ENCODE measurements at regions not wholly inside any gene's neighbourhood (a gene's known extent, or its start where the extent isn't known, plus 50 kb on each side); places are given as distances from the start of the nearest gene placed in this dataset.

DNA sequence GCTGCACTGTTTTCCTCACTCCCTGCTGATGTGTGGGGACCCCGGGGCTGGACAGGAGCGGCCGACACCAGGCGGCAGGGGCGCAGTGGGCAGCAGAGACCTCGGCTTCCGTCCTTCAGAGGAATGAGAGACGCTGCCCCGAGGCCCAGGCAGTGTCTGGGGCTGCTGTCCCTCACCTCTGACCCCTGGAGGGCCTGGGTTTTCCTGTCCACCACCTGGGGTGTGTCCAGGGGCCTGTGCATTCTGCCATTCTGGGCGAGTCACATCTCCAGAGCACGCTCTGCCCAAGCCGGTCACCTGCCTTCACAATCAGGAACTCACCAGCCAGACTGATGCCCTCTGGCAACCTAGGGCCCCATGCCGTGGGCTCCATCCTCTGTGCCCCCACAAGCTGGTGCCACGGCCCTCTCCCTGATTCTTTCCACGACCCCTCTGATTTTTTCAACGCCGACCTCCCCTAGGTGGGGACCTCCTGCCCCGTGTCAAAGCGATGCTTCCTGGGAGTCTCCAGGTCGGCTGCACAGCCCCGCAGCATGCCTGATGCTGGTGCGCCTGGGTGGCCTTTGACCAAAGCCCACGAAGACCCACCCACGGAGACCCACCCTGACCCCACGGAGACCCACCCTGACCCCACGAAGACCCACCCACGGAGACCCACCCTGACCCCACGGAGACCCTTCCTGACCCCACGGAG is 53.7 kb upstream of the CFAP46 start:
- H3K27me3 ChIP-seq (ENCODE audit: insufficient read depth, low read length) = no peaks in the 10 kb centered on the region
- H4K8ac ChIP-seq (replicated peaks; ENCODE audit: insufficient read length, low read depth, low read length) = no peak overlapping the region
- DNase-seq = no peak
- H2AK5ac ChIP-seq (ENCODE audit: insufficient read length, low read length) = no peak overlapping the region
- H3K9me3 Mint-ChIP-seq = peaks cover 0 to 2% of the 10 kb centered on the region in 2 experiments; a peak in 2 of 5 replicates
- H3K27ac Mint-ChIP-seq = no peak overlapping the region
- no peak overlapping the region for H3T11ph ChIP-seq (ENCODE audit: low read length)
- no peaks in the 10 kb centered on the region for H3K79me2 ChIP-seq (ENCODE audit: insufficient read depth, low read length)
- H3K4ac ChIP-seq (ENCODE audit: low read depth, low read length) = no peak overlapping the region
- H2BK12ac ChIP-seq (ENCODE audit: insufficient read length, low read depth, low read length) = no peak overlapping the region
- H2BK20ac ChIP-seq (ENCODE audit: low read depth, low read length, poor library complexity, severe bottlenecking) = no peak overlapping the region
- H3K18ac ChIP-seq (ENCODE audit: insufficient read length, low read depth, low read length) = no peak overlapping the region
- H2AFZ ChIP-seq (ENCODE audit: low read length) = no peak overlapping the region
- no peaks in the 10 kb centered on the region for H3K23me2 ChIP-seq (ENCODE audit: insufficient read length, low read depth, low read length, poor library complexity, severe bottlenecking)
- H4K20me1 ChIP-seq (ENCODE audit: control insufficient read depth, insufficient read depth, insufficient read length) = no peaks in the 10 kb centered on the region
- no peak overlapping the region for H2BK15ac ChIP-seq (ENCODE audit: low read depth, low read length)
- H4K91ac ChIP-seq (ENCODE audit: insufficient read length, low read depth, low read length) = no peak overlapping the region
- H3K27ac ChIP-seq (ENCODE audit: insufficient read length, low read depth, low read length) = no peak overlapping the region
- H3K23ac ChIP-seq (ENCODE audit: insufficient read length, low read depth, low read length) = no peak overlapping the region
- H3K36me3 Mint-ChIP-seq (ENCODE audit: insufficient read depth in 1 of 3, low read depth in 3 of 3) = no peaks in the 10 kb centered on the region
- H3K56ac ChIP-seq (ENCODE audit: insufficient read length, low read depth, low read length) = no peak overlapping the region
- H2BK120ac ChIP-seq (ENCODE audit: low read depth, low read length, poor library complexity, severe bottlenecking) = no peak overlapping the region
- H3K14ac ChIP-seq (ENCODE audit: insufficient read depth, low read length) = no peak overlapping the region
- no CpG with 5 or more reads among the region's 29 CpGs for WGBS (ENCODE audit: extremely low coverage, insufficient read length, low lambda C conversion rate)
- no peak overlapping the region for H4K5ac ChIP-seq (ENCODE audit: insufficient read length, low read depth, low read length)
- H2BK5ac ChIP-seq (ENCODE audit: insufficient read length, low read length) = no peak overlapping the region
- no peak overlapping the region for H3K4me3 Mint-ChIP-seq
- H3K4me1 ChIP-seq (ENCODE audit: insufficient read depth, low read length) = no peaks in the 10 kb centered on the region
- H3K4me1 Mint-ChIP-seq = peaks cover 0 to 5% of the 10 kb centered on the region in 2 experiments; a peak in 1 of 4 replicates
- no peak overlapping the region for H3K4me2 ChIP-seq (ENCODE audit: insufficient read depth, insufficient read length, low read length)
- no peaks in the 10 kb centered on the region for H3K79me1 ChIP-seq (ENCODE audit: insufficient read depth, low read depth, low read length, poor library complexity, severe bottlenecking)
- TF ChIP-seq, protein P1, sequence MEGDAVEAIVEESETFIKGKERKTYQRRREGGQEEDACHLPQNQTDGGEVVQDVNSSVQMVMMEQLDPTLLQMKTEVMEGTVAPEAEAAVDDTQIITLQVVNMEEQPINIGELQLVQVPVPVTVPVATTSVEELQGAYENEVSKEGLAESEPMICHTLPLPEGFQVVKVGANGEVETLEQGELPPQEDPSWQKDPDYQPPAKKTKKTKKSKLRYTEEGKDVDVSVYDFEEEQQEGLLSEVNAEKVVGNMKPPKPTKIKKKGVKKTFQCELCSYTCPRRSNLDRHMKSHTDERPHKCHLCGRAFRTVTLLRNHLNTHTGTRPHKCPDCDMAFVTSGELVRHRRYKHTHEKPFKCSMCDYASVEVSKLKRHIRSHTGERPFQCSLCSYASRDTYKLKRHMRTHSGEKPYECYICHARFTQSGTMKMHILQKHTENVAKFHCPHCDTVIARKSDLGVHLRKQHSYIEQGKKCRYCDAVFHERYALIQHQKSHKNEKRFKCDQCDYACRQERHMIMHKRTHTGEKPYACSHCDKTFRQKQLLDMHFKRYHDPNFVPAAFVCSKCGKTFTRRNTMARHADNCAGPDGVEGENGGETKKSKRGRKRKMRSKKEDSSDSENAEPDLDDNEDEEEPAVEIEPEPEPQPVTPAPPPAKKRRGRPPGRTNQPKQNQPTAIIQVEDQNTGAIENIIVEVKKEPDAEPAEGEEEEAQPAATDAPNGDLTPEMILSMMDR (conservative IDR thresholded peaks at IDR 0.05) = no peak
- no peaks in the 10 kb centered on the region for H3K9me3 ChIP-seq (ENCODE audit: control insufficient read depth, low read depth, low read length)
- no peaks in the 10 kb centered on the region for H3K27me3 Mint-ChIP-seq (ENCODE audit: low read depth)
- H3K9ac ChIP-seq (ENCODE audit: extremely low read depth, insufficient read length, low read length) = no peak overlapping the region

Data from H9 (cell line).